Fibroblast of the conjunctiva (primary cell): ENCODE measurements at regions not wholly inside any gene's neighbourhood (a gene's known extent, or its start where the extent isn't known, plus 50 kb on each side); places are given as distances from the start of the nearest gene placed in this dataset.
A peak's percentile ranks its signal among the peaks of the same experiment; 100 is the strongest.
"Not testable (repeated sequence)": the region's sequence is repeated elsewhere in the genome, so short reads cannot be mapped to it uniquely, and the experiment has no call there.

Experiments
- DNase-seq: peaks from one replicate; pipeline ENCODE4 v3.0.0-alpha.2; 2010; ENCODE audit warnings: low read depth

DNA sequence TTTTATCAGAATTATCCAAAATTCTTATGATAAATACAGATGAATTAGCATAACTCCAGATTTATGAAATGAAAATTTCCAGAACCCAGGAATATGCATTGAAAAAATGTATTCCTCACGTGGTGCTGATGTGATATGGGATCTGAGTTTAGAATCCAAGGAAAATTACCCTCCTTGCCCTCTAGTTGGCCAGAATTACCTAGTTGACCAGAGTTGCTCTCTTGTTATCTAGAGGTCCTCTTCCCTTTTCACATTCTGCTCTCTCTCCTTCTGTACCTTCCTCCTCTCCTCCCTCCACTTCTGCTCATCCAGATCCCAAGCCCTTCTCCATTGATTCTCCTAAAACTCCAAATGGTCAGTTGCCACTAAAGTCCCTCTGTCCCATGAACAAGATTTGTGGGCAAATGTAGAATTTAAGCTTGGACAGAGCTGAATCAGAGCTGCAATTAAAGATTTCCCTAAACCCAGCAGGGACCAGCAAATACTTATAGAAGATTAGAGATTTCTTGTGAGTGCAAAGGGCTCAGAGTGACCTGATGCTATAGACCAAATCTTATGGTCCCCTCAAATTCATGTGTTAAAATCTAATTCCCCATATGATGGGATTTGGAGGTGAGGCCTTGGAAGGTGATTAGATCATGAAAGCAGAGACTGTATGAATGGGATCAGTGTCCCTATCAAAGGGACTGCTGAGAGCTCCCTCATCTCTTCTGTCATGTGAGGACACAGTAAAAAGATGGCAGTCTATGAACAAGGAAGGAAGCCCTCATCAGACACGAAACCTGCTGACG is 103.2 kb upstream of the IGLL5 start:
- no peak for DNase-seq

DNA sequence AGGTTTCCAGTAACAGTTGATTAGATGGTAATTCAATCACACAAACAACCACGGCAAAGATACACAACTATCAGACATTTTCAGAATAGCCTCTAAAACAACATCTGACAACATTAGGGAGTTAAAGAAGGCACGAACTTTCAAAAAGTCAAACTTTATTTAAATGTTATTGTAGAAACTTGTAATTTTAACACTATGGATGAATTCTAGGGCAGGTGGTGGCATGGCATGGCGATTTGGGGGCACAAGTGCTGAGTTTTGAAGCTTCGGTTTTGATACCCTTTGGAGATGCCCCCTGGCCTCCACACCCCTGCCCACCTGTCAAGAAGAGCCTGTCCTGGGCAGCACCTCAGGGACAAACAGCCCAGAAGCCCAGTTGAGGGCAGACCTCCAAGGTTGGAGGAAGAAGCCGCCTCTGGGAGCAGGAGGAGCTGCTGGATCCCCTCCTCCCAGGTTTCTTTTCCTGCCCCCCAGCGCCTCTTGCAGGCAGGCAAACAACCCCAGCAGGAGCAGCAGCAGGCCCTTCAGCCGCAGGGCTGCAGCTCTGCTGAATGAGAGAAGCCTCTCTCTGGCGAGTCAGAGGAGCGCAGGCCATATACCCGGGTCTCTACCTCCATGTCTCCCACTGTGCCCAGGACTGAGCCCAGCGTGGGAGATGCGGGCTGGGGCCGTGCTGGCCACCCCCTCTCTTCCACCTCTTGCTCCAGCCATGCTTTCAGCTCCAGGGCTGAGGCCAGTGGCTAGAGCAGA is 102.1 kb upstream of the IGLL5 start:
- no peak for DNase-seq

DNA sequence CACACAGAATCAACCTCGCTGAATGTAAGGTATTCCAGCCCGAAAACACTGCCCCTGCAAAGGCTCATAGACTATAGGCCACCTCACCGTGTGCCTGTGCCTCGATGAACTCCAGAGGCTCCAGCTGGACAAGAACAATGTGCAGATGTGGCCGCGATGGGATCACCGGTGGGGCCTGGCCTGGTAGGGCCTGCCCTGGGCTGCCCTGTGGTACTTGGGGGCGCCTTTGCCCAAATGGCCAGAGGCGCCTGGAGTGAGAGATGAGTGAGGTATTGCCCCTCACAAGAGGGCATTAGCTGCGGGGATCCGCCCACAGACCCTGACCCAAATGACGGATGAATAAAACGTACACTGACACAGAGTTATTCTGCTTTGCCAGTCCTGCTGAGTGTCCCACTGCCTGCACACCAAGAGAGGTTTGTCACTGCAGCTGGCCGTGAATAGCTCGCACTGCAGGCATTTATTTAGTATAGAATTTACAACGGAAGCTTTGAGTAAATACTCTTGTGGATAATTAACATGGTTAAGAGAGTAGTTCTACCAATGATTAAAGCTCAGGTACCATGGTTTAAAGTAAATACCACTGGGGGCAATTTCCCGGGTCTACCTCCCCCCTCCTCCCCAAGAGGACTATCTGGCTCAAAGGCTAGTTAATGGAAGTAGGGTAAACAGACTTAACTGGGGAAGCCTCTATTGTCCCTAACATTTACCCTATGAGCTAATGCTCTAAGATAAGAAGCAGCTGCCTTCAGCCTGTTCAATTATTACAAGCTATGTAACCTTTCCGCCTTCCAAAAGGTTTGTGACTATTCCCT is 101.1 kb upstream of the IGLL5 start:
- DNase-seq: no peak

GRCh38 chr22:22787151-22787550 is 100.5 kb upstream of the IGLL5 start:
- no peak for DNase-seq

- DNase-seq: peak; percentile 20
Observed at GRCh38 chr22:22787786-22788459, 99.7 kb upstream of the IGLL5 start.

GRCh38 chr22:22788460-22789037 is 99.1 kb upstream of the IGLL5 start:
- no peak for DNase-seq

GRCh38 chr22:22789233-22789921 is 98.2 kb upstream of the IGLL5 start:
- DNase-seq: no peak

GRCh38 chr22:22789922-22790845 is 97.4 kb upstream of the IGLL5 start:
- DNase-seq: no peak

GRCh38 chr22:22791438-22792181 is 96.0 kb upstream of the IGLL5 start:
- DNase-seq: no peak

- not testable (repeated sequence) for DNase-seq
Observed at GRCh38 chr22:22792205-22792786, 95.3 kb upstream of the IGLL5 start.

GRCh38 chr22:22795639-22796038 is 92.0 kb upstream of the IGLL5 start:
- DNase-seq: not testable (repeated sequence)

GRCh38 chr22:22796724-22797123 is 90.9 kb upstream of the IGLL5 start:
- no peak for DNase-seq

GRCh38 chr22:22798232-22798616 is 89.4 kb upstream of the IGLL5 start:
- DNase-seq: no peak

GRCh38 chr22:22798716-22799115 is 88.9 kb upstream of the IGLL5 start:
- no peak for DNase-seq

GRCh38 chr22:22799561-22799960 is 88.1 kb upstream of the IGLL5 start:
- DNase-seq: no peak

GRCh38 chr22:22800716-22801115 is 86.9 kb upstream of the IGLL5 start:
- no peak for DNase-seq

GRCh38 chr22:22802339-22802970 is 85.2 kb upstream of the IGLL5 start:
- DNase-seq: no peak

- no peak for DNase-seq
Observed at GRCh38 chr22:22803285-22803853, 84.2 kb upstream of the IGLL5 start.
